Panc1 (cell line): ENCODE measurements at regions not wholly inside any gene's neighbourhood (a gene's known extent, or its start where the extent isn't known, plus 50 kb on each side); places are given as distances from the start of the nearest gene placed in this dataset.

ENCODE experiments used
- ATAC-seq: fragments of 200-7000 bp; cut with Tn5 transposase; 2 replicates; pipeline ENCODE4 v1.9.1; 2020; ENCODE audit warnings: mild to moderate bottlenecking, moderate library complexity
- BruUV-seq: library from RNA; stranded (reverse); fragments of 400-500 nt; replicated peaks from 2 replicates; lab custom pipeline; 2021; lab: Mats Ljungman, UMichigan
- CTCF ChIA-PET: fragments of 300-600 bp; sonication (Branson Sonifier 250); formaldehyde crosslinking; loops from one replicate; lab custom pipeline; 2022; ENCODE audit warnings: antibody characterized with exemption; lab: Charles Lee
- POLR2A ChIA-PET: fragments of 300-600 bp; sonication (Branson Sonifier 250); formaldehyde crosslinking; loops from one replicate; lab custom pipeline; 2022; ENCODE audit warnings: antibody characterized with exemption; lab: Charles Lee
- DNase-seq: peaks from one replicate; pipeline ENCODE4 v3.0.0-alpha.2; 2010; ENCODE audit warnings: low read depth, low spot score
- H3K27ac ChIP-seq: 2 replicates; pipeline ENCODE4 v1.5.1; 2011; ENCODE audit warnings: mild to moderate bottlenecking, low read length, inconsistent platforms
- H3K27me3 ChIP-seq: fragments of 200-500 bp; sonication (Bioruptor generic); 2 replicates; pipeline ENCODE4 v1.6.0; 2014; ENCODE audit warnings: low read length, inconsistent platforms; ENCODE audit not compliant: control insufficient read depth, insufficient read depth
- H3K36me3 ChIP-seq: fragments of 200-500 bp; sonication (Bioruptor generic); 2 replicates; pipeline ENCODE4 v1.5.1; 2014; ENCODE audit warnings: inconsistent platforms, mild to moderate bottlenecking, low read length, moderate library complexity; ENCODE audit not compliant: control insufficient read depth, insufficient read depth
- H3K4me1 ChIP-seq: 2 replicates; pipeline ENCODE4 v1.5.1; 2011; ENCODE audit warnings: inconsistent platforms, mild to moderate bottlenecking, low read length, moderate library complexity; ENCODE audit not compliant: control insufficient read depth, insufficient read depth
- H3K4me3 ChIP-seq, 2 experiments: 2 replicates each; pipeline ENCODE4 v1.5.1; 2011 to 2012; ENCODE audit warnings: low read depth in 2 of 2, low read length in 2 of 2, mild to moderate bottlenecking in 2 of 2, inconsistent platforms in 1 of 2, moderate library complexity in 1 of 2
- H3K9me3 ChIP-seq: fragments of 200-500 bp; sonication (Bioruptor generic); 2 replicates; pipeline ENCODE4 v1.5.1; 2014; ENCODE audit warnings: low read depth, mild to moderate bottlenecking, inconsistent platforms, low read length, moderate library complexity; ENCODE audit not compliant: control insufficient read depth, insufficient read depth
- POLR2AphosphoS5 ChIP-seq: IDR thresholded peaks from 2 replicates; pipeline ENCODE4 v1.6.1; 2012; ENCODE audit warnings: mild to moderate bottlenecking, low read depth, low read length, moderate library complexity
- SIN3A ChIP-seq: IDR thresholded peaks from 2 replicates; pipeline ENCODE4 v1.6.1; 2012; ENCODE audit warnings: low read depth, mild to moderate bottlenecking, low read length, moderate library complexity, borderline replicate concordance; ENCODE audit not compliant: insufficient read depth
- TCF7L2 ChIP-seq: IDR thresholded peaks from 2 replicates; pipeline ENCODE4 v1.6.1; 2011; ENCODE audit warnings: mild to moderate bottlenecking, low read depth, low read length, inconsistent platforms
- in situ Hi-C: cut with HindIII; loops from 2 replicates; pipeline ENCODE4 v1.10.0; 2016; ENCODE audit warnings: low sequenced_read_pairs, low pct_unique_long_range_greater_than_20kb
- intact Hi-C: fragments of 100-400 bp; cut with micrococcal nuclease; formaldehyde crosslinking; loops from one replicate; pipeline ENCODE4 v1.10.0; 2022; ENCODE audit not compliant: unreplicated experiment
- TF ChIP-seq, protein P1 (sequence below): fragments of 450-650 bp; IDR thresholded peaks from 2 replicates; pipeline ENCODE4 v1.5.1; 2017; ENCODE audit warnings: mild to moderate bottlenecking
- TF ChIP-seq, protein P2 (sequence below), 2 experiments: IDR thresholded peaks; 2 replicates each; pipeline ENCODE4 v1.6.1; 2011 to 2012; ENCODE audit warnings: low read depth in 2 of 2, control low read depth in 1 of 2, low read length in 1 of 2, mild to moderate bottlenecking in 1 of 2, moderate library complexity in 1 of 2; ENCODE audit not compliant: insufficient read depth in 1 of 2

DNA sequence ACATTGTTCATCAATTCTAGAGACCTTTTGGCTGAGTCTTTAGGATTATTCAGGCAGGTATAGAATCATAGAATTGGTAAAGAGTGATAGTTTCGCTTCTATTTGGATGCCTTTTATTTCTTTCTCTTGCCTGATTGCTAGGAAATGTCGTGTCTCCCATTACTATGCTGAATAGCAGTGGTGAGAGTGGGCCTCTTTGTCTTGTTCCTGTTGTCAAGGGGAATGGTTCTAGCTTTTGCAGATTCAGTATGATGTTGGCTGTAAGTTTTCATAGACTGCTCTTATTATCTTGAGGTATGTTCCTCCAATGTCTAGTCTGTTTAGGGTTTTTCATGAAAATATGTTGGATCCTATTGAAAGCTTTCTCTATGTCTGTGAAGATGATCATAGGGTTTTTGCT lies 200.2 kb upstream of the PABPC4L start:
- Histone ChIP-seq H3K4me3 (no peak overlapping the region), H3K9me3 (no peaks in the 10 kb centered on the region), H3K27ac (no peak overlapping the region), H3K36me3 (no peaks in the 10 kb centered on the region), H3K4me1 (no peaks in the 10 kb centered on the region), H3K27me3 (no peaks in the 10 kb centered on the region)
- in situ Hi-C loops (no loop called here), intact Hi-C loops (no loop called here)
- TF ChIP-seq, protein P1, sequence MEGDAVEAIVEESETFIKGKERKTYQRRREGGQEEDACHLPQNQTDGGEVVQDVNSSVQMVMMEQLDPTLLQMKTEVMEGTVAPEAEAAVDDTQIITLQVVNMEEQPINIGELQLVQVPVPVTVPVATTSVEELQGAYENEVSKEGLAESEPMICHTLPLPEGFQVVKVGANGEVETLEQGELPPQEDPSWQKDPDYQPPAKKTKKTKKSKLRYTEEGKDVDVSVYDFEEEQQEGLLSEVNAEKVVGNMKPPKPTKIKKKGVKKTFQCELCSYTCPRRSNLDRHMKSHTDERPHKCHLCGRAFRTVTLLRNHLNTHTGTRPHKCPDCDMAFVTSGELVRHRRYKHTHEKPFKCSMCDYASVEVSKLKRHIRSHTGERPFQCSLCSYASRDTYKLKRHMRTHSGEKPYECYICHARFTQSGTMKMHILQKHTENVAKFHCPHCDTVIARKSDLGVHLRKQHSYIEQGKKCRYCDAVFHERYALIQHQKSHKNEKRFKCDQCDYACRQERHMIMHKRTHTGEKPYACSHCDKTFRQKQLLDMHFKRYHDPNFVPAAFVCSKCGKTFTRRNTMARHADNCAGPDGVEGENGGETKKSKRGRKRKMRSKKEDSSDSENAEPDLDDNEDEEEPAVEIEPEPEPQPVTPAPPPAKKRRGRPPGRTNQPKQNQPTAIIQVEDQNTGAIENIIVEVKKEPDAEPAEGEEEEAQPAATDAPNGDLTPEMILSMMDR, result no peak
- TF ChIP-seq, protein P2, sequence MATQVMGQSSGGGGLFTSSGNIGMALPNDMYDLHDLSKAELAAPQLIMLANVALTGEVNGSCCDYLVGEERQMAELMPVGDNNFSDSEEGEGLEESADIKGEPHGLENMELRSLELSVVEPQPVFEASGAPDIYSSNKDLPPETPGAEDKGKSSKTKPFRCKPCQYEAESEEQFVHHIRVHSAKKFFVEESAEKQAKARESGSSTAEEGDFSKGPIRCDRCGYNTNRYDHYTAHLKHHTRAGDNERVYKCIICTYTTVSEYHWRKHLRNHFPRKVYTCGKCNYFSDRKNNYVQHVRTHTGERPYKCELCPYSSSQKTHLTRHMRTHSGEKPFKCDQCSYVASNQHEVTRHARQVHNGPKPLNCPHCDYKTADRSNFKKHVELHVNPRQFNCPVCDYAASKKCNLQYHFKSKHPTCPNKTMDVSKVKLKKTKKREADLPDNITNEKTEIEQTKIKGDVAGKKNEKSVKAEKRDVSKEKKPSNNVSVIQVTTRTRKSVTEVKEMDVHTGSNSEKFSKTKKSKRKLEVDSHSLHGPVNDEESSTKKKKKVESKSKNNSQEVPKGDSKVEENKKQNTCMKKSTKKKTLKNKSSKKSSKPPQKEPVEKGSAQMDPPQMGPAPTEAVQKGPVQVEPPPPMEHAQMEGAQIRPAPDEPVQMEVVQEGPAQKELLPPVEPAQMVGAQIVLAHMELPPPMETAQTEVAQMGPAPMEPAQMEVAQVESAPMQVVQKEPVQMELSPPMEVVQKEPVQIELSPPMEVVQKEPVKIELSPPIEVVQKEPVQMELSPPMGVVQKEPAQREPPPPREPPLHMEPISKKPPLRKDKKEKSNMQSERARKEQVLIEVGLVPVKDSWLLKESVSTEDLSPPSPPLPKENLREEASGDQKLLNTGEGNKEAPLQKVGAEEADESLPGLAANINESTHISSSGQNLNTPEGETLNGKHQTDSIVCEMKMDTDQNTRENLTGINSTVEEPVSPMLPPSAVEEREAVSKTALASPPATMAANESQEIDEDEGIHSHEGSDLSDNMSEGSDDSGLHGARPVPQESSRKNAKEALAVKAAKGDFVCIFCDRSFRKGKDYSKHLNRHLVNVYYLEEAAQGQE (IDR thresholded peaks at IDR 0.05; ENCODE audit: insufficient read depth in 1 of 2, low read depth in 2 of 2, low read length in 1 of 2), result no peak
- ChIA-PET POLR2A (no interaction called here), CTCF (no interaction called here)
- ATAC-seq, result no peak
- DNase-seq, result no peak
- no TSS peak for BruUV-seq

DNA sequence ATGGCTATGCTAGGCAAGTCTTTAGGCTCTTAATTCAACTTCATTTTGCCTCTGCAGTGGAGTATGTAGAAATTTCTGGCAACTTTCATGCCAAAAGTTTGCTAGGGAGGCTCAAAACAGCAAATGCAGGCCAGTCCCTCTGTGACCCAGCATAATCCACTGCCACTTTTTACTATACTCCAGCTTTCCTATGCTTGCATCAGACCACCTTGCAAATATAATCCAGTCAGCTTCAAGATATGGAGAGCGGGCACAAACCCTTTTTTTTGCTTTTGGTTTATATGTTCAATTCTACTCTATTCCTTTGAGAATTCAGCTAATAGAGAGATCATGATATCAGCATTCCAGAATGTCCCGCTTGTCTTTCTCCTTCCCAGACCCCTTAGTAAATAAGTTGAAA lies 192.0 kb upstream of the PABPC4L start:
- Histone ChIP-seq H3K27me3 (no peaks in the 10 kb centered on the region), H3K36me3 (no peaks in the 10 kb centered on the region), H3K4me3 (no peak overlapping the region), H3K9me3 (no peaks in the 10 kb centered on the region), H3K27ac (no peak overlapping the region), H3K4me1 (no peaks in the 10 kb centered on the region)
- DNase-seq (no peak), ATAC-seq (no peak)
- no TSS peak for BruUV-seq
- TF ChIP-seq POLR2AphosphoS5, result no peak
- TF ChIP-seq TCF7L2, result no peak
- TF ChIP-seq, protein P1, result no peak
- TF ChIP-seq, protein P2 (IDR thresholded peaks at IDR 0.05; ENCODE audit: insufficient read depth in 1 of 2, low read depth in 2 of 2, low read length in 1 of 2), result no peak
- TF ChIP-seq SIN3A, result no peak
- intact Hi-C loops, result no loop called here
- ChIA-PET POLR2A (no interaction called here), CTCF (no interaction called here)
- in situ Hi-C loops, result no loop called here
